AML-193 (cell line): ENCODE measurements at regions not wholly inside any gene's neighbourhood (a gene's known extent, or its start where the extent isn't known, plus 50 kb on each side); places are given as distances from the start of the nearest gene placed in this dataset.

ENCODE experiments used
- DNase-seq, 2 experiments: peaks; one replicate each; lab custom pipeline; 2025; lab: John Stamatoyannopoulos, UW

- DNase-seq: no peak
These were observed 346.7 kb downstream of the PLK2 start for GRCh38 chr5:58113172-58113571.

DNA sequence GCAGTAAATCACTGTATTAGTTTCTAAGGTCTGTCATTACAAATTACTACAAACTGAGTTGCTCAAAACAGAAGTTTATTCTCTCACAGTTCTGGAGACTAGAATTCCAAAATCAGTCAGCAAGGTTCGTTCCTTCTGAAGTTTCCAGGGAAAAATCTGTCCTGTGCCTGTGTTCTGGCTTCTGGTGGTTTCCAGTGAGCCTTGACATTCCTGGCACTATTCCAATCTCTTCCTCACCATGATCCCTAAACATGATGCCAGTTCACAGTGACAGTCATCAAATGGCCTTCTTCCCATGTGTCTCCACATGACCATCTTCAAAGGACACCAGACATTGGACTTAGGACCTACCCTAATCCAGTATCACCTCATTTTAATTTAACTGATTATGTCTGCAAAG lies 351.4 kb downstream of the PLK2 start:
- no peak for DNase-seq

DNA sequence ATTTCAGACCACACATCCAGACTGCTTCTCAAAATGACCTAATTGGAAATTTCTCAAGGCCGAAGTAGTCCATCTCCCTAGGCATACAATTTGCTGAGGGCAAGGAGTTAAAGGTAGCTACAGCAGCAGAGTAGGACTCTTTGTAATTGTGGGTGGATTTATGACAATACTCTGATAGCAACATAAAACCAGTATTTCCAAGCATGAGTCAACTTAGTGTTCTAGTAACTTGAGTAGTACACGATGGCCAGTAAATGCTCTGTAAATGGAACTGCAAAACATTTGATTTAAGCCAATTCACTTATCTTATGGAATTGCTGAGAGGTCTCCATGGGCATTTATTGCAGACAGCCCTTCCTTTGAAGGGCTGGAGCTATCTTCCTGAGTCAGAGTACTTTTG lies 352.2 kb downstream of the PLK2 start:
- no peak for DNase-seq

DNA sequence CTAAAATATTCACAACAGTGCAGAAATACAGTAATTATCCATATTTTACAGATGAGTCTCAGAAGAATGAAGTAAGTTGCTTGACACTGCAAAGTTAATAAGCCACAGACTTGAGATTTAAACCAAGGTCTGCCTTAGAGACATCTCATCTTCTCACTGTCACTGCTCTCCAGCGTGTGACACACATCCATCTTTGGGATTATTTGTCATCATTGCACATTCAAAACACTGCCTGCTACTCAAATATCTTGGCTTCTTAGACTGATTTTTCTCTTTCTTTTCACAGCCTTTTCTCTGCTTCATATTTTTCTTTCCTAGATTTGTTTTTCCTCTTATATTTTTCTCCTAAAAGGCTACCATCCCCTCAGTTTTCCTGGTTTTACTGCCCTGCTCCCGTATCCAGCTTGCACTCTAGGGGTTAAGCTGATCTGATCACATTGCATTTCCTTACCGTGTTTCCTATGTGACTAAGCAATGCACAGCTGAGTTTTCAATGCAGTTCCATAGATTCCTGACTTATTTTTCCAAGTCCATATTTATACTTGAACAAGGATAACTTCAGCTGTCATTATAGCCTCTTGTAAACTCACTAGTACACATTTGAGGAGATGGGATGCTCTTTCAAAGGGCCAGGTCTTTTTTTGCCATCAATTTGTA lies 353.0 kb downstream of the PLK2 start:
- DNase-seq: no peak

GRCh38 chr5:58105836-58106235 lies 354.1 kb downstream of the PLK2 start:
- no peak for DNase-seq

GRCh38 chr5:58099257-58099656 lies 360.6 kb downstream of the PLK2 start:
- DNase-seq: no peak

DNA sequence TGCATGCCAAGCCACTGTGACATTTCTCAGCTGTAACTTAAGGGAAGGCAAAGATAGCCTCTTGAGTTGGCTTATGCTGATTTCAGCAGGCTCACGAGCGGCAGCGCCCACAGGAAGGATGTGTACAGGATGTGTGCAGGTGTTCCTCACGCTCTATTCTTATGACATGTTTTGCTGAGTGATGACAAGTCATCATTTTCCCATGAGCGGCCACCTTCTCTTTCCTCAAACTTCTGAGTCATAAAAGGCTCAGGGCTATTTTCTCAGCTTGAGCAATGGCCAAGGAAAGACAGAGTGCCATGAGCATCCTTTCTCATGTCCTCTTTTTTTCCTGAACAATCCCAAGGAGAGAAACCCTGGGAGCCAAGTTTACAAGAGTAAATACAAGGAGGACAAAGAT lies 365.9 kb downstream of the PLK2 start:
- no peak for DNase-seq

GRCh38 chr5:58090704-58091103 lies 369.2 kb downstream of the PLK2 start:
- no peak for DNase-seq

DNA sequence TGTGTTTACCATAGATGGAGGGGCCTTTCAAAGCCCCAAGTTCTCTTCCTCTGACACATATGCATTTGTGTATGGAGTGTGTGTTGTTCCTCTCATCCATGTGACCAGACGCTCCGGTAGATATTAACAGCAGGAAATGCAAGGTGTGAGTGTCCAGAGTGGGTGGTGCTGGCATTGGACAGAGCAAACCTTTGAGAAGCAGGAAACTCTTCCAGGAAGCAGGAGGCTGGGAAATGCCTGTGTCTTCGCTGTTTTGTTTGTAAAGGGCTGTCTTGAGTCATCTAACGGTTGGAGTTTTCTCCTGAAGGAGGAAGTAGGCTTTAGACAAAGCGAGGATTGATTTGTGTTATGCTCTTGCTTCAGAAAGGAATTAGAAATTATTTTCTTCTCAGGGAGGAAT lies 370.9 kb downstream of the PLK2 start:
- no peak for DNase-seq

- DNase-seq: no peak
These were observed 372.0 kb downstream of the PLK2 start for GRCh38 chr5:58087905-58088304.

GRCh38 chr5:58087123-58087522 lies 372.8 kb downstream of the PLK2 start:
- no peak for DNase-seq

DNA sequence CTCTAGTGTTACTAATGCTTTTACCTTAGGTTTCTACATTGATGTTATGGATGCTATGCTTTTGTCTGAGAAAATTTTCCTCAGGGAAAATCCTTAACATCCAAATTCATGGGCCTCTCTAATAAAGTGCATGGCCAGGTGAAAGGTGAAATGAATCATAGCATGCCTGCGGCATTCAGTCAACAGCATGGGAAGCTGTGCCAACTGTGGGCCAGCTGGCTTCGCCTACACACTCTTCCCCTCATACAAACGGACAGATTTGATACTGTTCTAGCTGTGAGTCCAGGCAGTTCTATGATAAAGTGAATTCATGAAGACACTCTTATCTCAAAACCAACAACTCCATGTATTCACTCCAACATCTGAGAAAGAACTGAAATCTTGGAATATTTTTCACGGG lies 374.1 kb downstream of the PLK2 start:
- no peak for DNase-seq

DNA sequence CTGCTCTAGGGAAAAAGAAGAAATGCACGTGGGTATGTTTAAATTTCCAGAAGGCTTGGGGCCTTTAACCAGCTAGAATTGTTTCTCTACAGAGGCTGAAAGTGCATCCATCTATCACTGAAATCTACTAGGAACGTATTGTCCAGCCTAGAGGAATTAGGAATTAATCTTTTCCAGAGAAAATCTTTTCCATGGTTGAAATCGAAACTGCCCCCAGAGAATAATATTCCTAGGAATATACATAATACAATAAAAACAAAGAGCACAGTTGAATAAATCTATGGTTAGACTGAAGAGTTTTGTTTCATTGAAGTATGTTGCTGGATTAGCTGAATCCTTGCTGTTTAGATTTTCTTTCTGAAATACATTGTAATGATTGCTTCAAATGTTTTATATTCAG lies 378.5 kb downstream of the PLK2 start:
- DNase-seq: no peak

DNA sequence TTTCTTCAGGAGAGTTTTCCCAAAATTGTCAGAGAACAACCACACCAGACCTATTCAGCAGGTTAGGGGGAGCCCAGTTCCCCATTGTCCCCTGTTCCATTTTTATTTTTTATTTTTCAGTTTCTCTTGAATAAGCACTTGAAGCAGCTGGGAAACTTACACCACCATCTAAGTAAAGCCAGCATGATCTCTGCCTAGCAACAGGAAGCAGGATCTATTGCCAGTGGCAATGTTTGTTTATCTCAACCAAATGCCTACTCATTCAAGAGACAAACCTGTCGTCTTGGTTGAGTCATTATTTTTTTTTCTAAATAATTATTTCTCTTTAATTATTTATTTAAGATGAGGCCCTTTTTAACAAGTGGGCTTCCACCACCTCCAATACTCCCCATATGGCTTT lies 379.3 kb downstream of the PLK2 start:
- no peak for DNase-seq

DNA sequence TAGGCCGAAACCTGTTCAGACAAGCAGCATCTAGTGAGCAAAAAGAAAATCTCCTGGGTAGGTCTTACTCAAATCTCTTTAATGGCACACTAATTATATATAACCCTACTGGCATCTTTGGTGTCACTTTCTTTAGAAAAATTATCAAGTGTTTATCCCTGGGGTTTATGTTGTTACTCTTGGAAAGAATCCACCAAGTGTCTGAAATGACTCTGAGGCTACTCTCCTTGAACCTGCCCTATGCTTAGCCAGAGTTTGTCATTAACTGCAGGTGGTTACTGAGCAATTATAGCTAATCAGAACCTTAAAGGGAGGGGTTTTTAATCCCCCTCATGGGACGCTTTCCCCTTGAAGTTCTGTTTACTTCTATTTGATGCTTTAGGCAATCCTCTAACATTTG lies 381.9 kb downstream of the PLK2 start:
- DNase-seq: no peak

DNA sequence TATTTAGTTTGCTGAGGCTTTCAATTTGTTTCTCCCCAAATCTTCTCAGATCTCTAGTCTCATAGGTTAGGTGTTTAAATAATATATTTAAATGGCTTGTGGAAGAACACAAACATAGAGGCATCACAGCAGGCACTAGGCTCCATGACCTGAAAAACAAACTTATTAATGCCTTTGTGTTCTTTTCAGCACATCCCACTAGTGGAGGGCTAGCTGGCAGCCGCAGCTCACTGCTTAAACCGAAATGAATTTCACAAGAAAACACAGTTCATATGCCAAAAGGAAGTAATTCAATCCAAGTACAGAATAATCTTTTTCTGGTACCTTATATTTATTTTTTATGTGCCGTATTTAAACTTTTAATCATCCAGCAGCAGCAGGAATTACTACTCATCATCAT lies 382.5 kb downstream of the PLK2 start:
- DNase-seq: no peak

DNA sequence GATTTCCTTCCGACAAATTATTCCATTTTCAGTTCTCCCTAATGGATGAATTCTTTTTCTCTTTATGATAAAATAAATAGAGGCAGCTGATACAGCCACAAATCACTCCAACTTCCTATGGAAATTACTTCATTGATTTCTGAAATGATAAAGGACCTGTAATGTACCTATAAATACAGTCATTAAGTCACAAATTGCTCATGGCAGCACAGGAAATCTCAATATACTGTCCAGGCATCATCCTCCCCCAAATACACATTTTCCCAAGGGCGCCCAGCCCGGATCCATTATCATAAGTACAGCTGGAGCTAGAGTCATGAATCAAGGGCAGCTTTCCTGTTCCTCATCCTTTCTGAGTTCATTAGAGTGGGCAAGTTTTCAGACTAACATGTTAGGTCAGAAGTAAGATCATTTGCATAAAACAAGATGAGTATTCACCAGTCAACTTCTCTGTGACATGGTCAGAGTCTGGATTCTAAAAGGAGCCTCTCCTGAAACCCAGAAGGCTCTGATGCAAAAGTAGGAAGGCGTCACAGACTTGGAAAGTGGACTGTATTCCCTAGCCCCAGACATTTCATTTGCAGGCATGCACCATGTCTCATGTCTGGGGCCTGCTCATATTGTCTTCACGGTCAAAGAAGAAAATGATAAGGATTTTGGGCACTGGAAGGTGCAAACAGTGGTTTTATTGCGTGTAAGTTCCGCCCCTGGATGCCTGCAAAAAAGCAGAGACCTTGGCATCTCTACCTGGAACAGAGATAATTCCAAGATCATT lies 383.2 kb downstream of the PLK2 start:
- no peak for DNase-seq

GRCh38 chr5:58075907-58076306 lies 384.0 kb downstream of the PLK2 start:
- no peak for DNase-seq

GRCh38 chr5:58074717-58075116 lies 385.2 kb downstream of the PLK2 start:
- no peak for DNase-seq

DNA sequence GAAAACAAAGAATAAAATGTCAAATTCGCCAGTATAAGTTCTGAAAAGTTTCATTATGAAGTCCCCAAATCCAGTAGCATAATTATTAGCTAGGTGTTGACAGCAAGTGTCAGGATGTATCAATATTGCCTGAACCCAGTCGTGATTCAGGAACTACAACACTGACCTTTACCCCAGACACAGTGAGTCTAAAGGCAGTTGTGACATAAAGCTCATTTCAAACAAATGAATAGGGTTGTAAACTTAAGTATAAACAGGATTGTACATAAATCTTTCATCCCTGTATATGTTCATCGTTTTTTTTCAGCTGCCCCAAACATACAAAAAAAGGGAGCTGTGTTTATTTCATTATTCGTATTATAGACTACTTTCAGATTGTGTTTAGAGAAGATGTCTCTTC lies 385.7 kb downstream of the PLK2 start:
- no peak for DNase-seq

DNA sequence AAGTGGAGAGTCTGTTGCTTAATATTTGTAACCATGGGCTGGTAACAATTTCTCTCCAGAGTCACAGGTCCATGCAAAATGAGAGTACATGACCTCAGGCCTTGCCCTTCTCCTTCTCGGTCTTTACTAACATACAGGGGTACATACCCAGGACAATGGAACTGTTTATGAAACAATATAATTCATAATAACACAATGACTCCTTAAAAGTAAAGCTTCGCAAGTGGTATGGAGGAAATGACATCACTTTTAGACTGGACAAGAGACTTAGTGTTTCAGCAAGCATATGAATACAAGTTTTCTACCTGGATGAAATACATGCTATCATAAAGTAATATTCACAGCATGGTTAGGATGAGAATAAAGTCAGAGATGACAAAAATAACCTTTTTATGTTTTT lies 386.6 kb downstream of the PLK2 start:
- no peak for DNase-seq

- DNase-seq: no peak
These were observed 387.5 kb downstream of the PLK2 start for GRCh38 chr5:58072300-58072965.

DNA sequence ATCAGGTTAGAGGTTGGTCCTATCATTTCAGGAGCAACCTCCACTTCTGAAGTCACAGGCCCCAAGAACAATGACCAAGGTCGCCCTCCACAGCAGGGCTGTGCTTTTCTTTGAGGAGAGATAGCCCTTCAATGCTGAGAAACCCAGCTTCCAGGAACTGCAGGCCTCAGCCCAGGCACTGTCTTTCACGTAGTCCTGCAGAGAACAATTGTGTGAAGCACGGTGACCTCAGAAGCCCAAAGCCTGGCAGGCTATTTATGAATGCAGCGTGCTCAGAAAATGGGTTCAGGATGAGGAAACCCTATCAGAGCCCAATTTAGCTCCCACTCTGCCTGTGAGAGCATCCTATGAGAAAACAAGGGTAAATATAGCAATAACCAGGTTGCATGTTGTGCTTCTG lies 388.3 kb downstream of the PLK2 start:
- no peak for DNase-seq
